ENCODE measurements at regions not wholly inside any gene's neighbourhood (a gene's known extent, or its start where the extent isn't known, plus 50 kb on each side); places are given as distances from the start of the nearest gene placed in this dataset.
A peak's percentile ranks its signal among the peaks of the same experiment; 100 is the strongest.

DNA sequence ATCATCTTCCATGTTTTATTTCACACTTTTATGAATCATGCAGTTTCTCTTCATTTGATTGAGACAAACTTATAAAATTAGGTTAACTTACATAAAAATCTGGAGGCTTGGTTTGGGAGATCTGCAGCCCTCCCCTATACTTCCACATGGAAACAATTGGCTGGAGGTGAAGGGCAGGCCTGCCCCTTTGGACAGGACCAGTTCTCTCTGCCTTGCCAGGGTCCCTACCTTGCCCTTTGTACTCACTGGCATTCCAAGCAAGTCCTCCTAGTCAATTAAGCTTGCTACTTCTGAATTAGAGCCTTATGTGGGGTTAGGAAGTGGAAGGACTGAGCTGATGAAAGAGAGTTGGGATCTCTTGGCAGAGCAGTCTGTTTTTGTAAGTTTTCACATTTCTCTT, 257.3 kb downstream of the GAS1 start:
- no peak overlapping the region for H3K27ac ChIP-seq (ENCODE audit: low read depth, low read length)
- no peak overlapping the region for H3K4me3 Mint-ChIP-seq
- H3K4me3 ChIP-seq (ENCODE audit: low read length), result no peak overlapping the region
- H3K9me3 ChIP-seq (ENCODE audit: control insufficient read depth in 2 of 3, low read length in 3 of 3), result no peaks in the 10 kb centered on the region
- H3K36me3 ChIP-seq (ENCODE audit: control insufficient read depth in 2 of 3, insufficient read depth in 3 of 3, low read length in 3 of 3), result no peaks in the 10 kb centered on the region
- no peaks in the 10 kb centered on the region for H3K27me3 ChIP-seq (ENCODE audit: control insufficient read depth in 2 of 2, insufficient read depth in 2 of 2, low read length in 2 of 2)
- intact Hi-C loops (cut with micrococcal nuclease), result no loop called here
- ChIA-PET POLR2A (no interaction called here), CTCF (no interaction called here)
- H3K4me1 ChIP-seq (ENCODE audit: control insufficient read depth in 2 of 2, insufficient read depth in 2 of 2, low read length in 2 of 2), result no peaks in the 10 kb centered on the region
- no peak overlapping the region for H3K27ac Mint-ChIP-seq
- DNase-seq (no peak), ATAC-seq (no peak)
- no peaks in the 10 kb centered on the region for H3K36me3 Mint-ChIP-seq
- peaks cover 3 to 32% (median 10%) of the 10 kb centered on the region in 5 donors for H3K27me3 Mint-ChIP-seq
- H3K4me1 Mint-ChIP-seq, result no peaks in the 10 kb centered on the region
- peaks cover 0 to 3% (median 0%) of the 10 kb centered on the region in 11 donors for H3K9me3 Mint-ChIP-seq

- Histone ChIP-seq H3K4me3 (ENCODE audit: low read length) (no peak overlapping the region), H3K9me3 (ENCODE audit: control insufficient read depth in 2 of 3, low read length in 3 of 3) (no peaks in the 10 kb centered on the region), H3K4me1 (ENCODE audit: control insufficient read depth in 2 of 2, insufficient read depth in 2 of 2, low read length in 2 of 2) (no peaks in the 10 kb centered on the region), H3K27ac (ENCODE audit: low read depth, low read length) (no peak overlapping the region), H3K27me3 (ENCODE audit: control insufficient read depth in 2 of 2, insufficient read depth in 2 of 2, low read length in 2 of 2) (no peaks in the 10 kb centered on the region), H3K36me3 (ENCODE audit: control insufficient read depth in 2 of 3, insufficient read depth in 3 of 3, low read length in 3 of 3) (no peaks in the 10 kb centered on the region)
- ChIA-PET CTCF (no interaction called here), POLR2A (no interaction called here)
- H3K36me3 Mint-ChIP-seq, result no peaks in the 10 kb centered on the region
- intact Hi-C loops (cut with micrococcal nuclease), result no loop called here
- no peak overlapping the region for H3K4me3 Mint-ChIP-seq
- no peak for DNase-seq
- H3K4me1 Mint-ChIP-seq, result no peaks in the 10 kb centered on the region
- no peak overlapping the region for H3K27ac Mint-ChIP-seq
- ATAC-seq, result no peak
- peaks cover 3 to 34% (median 5%) of the 10 kb centered on the region in 5 donors for H3K27me3 Mint-ChIP-seq
- peaks cover 0 to 3% (median 0%) of the 10 kb centered on the region in 11 donors for H3K9me3 Mint-ChIP-seq
These were observed 259.5 kb downstream of the GAS1 start for GRCh38 chr9:86687788-86688187.

- H3K4me3 ChIP-seq (ENCODE audit: low read length), result no peak overlapping the region
- H3K27ac Mint-ChIP-seq, result no peak overlapping the region
- H3K27me3 ChIP-seq (ENCODE audit: control insufficient read depth in 2 of 2, insufficient read depth in 2 of 2, low read length in 2 of 2), result no peaks in the 10 kb centered on the region
- H3K27ac ChIP-seq (ENCODE audit: low read depth, low read length), result no peak overlapping the region
- CTCF ChIA-PET, result no interaction called here
- no peaks in the 10 kb centered on the region for H3K9me3 ChIP-seq (ENCODE audit: control insufficient read depth in 2 of 3, low read length in 3 of 3)
- H3K36me3 ChIP-seq (ENCODE audit: control insufficient read depth in 2 of 3, insufficient read depth in 3 of 3, low read length in 3 of 3), result no peaks in the 10 kb centered on the region
- peaks cover 0 to 18% (median under 1%) of the 10 kb centered on the region in 5 donors for H3K27me3 Mint-ChIP-seq
- H3K4me1 ChIP-seq (ENCODE audit: control insufficient read depth in 2 of 2, insufficient read depth in 2 of 2, low read length in 2 of 2), result no peaks in the 10 kb centered on the region
- no peak overlapping the region for H3K4me3 Mint-ChIP-seq
- no peaks in the 10 kb centered on the region for H3K9me3 Mint-ChIP-seq
- DNase-seq, result no peak
- H3K36me3 Mint-ChIP-seq, result no peaks in the 10 kb centered on the region
- ATAC-seq, result no peak
- peaks cover 0 to 1% (median 0%) of the 10 kb centered on the region in 7 donors for H3K4me1 Mint-ChIP-seq
- intact Hi-C loops (cut with micrococcal nuclease), result no loop called here
- POLR2A ChIA-PET, result no interaction called here
These were observed 261.8 kb downstream of the GAS1 start for GRCh38 chr9:86685556-86685955.

- Mint-ChIP-seq H3K9me3 (no peaks in the 10 kb centered on the region), H3K27ac (no peak overlapping the region), H3K27me3 (peaks cover 0 to 18% (median 4%) of the 10 kb centered on the region in 5 donors), H3K36me3 (no peaks in the 10 kb centered on the region), H3K4me1 (peaks cover 0 to 1% (median 0%) of the 10 kb centered on the region in 7 donors), H3K4me3 (no peak overlapping the region)
- Histone ChIP-seq H3K27me3 (ENCODE audit: control insufficient read depth in 2 of 2, insufficient read depth in 2 of 2, low read length in 2 of 2) (no peaks in the 10 kb centered on the region), H3K9me3 (ENCODE audit: control insufficient read depth in 2 of 3, low read length in 3 of 3) (no peaks in the 10 kb centered on the region), H3K27ac (ENCODE audit: low read depth, low read length) (no peak overlapping the region), H3K36me3 (ENCODE audit: control insufficient read depth in 2 of 3, insufficient read depth in 3 of 3, low read length in 3 of 3) (no peaks in the 10 kb centered on the region), H3K4me1 (ENCODE audit: control insufficient read depth in 2 of 2, insufficient read depth in 2 of 2, low read length in 2 of 2) (no peaks in the 10 kb centered on the region), H3K4me3 (ENCODE audit: low read length) (no peak overlapping the region)
- no peak for ATAC-seq
- POLR2A ChIA-PET, result no interaction called here
- intact Hi-C loops (cut with micrococcal nuclease), result no loop called here
- CTCF ChIA-PET, result no interaction called here
- no peak for DNase-seq
These were observed 263.2 kb downstream of the GAS1 start for GRCh38 chr9:86684148-86684547.

DNA sequence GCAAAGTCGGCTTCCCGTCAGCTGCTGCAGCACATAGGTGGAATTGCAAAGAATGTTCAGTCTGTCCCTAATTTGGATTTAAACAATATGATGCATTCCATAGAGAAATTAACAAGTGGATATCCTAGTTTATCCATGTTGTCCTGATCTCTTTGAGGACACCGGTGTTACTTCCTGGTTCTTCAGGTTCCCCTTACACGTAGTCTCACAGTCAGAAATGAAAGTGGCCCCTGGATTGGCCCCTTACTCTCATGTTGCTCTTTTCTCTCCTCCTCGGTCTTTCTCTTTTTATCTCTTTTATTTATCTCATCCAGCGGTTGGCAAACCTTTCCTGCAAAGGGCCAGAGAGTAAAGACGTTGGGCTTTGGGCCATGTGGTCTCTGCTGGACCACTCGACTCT, 265.1 kb downstream of the GAS1 start:
- peak; percentile 24 for ATAC-seq
- no peaks in the 10 kb centered on the region for H3K9me3 ChIP-seq (ENCODE audit: control insufficient read depth in 2 of 3, low read length in 3 of 3)
- DNase-seq, result no peak
- H3K36me3 ChIP-seq (ENCODE audit: control insufficient read depth in 2 of 3, insufficient read depth in 3 of 3, low read length in 3 of 3), result no peaks in the 10 kb centered on the region
- Mint-ChIP-seq H3K27ac (peak overlapping the region in 5 of 9 donors; percentile 25 to 83 (median 39)), H3K36me3 (no peaks in the 10 kb centered on the region), H3K4me3 (peak overlapping the region; percentile 19 to 85 (median 72)), H3K9me3 (peaks cover 0 to 5% (median 0%) of the 10 kb centered on the region in 11 donors), H3K4me1 (peaks cover 0 to 3% (median 0%) of the 10 kb centered on the region in 7 donors), H3K27me3 (peaks cover 0 to 12% (median 10%) of the 10 kb centered on the region in 5 donors)
- ChIA-PET POLR2A (no interaction called here), CTCF (no interaction called here)
- H3K4me3 ChIP-seq (ENCODE audit: low read length), result peak overlapping the region; percentile 38
- intact Hi-C loops (cut with micrococcal nuclease), result no loop called here
- H3K4me1 ChIP-seq (ENCODE audit: control insufficient read depth in 2 of 2, insufficient read depth in 2 of 2, low read length in 2 of 2), result no peaks in the 10 kb centered on the region
- H3K27me3 ChIP-seq (ENCODE audit: control insufficient read depth in 2 of 2, insufficient read depth in 2 of 2, low read length in 2 of 2), result no peaks in the 10 kb centered on the region
- no peak overlapping the region for H3K27ac ChIP-seq (ENCODE audit: low read depth, low read length)

DNA sequence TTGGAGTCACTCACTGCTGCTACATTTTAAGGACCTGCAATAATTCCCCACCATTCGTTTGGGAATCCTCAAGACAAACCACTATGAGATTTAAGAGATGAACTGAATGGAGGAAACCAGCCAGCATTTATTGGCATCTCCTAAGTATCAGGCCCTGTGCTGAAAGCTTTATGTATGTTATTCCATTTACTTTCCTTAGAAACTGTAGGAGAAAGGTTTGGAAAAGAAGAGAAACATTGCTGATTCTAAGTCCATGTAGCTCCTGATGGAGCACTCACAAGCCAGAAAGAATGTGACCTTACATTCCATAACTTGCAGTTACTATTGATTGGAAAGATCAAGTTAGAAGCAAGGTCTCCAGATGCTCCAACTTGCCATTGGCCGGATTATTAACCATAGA, 267.4 kb downstream of the GAS1 start:
- ChIA-PET POLR2A (no interaction called here), CTCF (no interaction called here)
- Mint-ChIP-seq H3K9me3 (peaks cover 0 to 5% (median 0%) of the 10 kb centered on the region in 11 donors), H3K4me1 (peaks cover 0 to 3% (median 0%) of the 10 kb centered on the region in 7 donors), H3K27me3 (peaks cover 0 to 12% (median 6%) of the 10 kb centered on the region in 5 donors), H3K36me3 (no peaks in the 10 kb centered on the region), H3K27ac (no peak overlapping the region), H3K4me3 (no peak overlapping the region)
- Histone ChIP-seq H3K4me3 (ENCODE audit: low read length) (no peak overlapping the region), H3K27me3 (ENCODE audit: control insufficient read depth in 2 of 2, insufficient read depth in 2 of 2, low read length in 2 of 2) (no peaks in the 10 kb centered on the region), H3K9me3 (ENCODE audit: control insufficient read depth in 2 of 3, low read length in 3 of 3) (no peaks in the 10 kb centered on the region), H3K4me1 (ENCODE audit: control insufficient read depth in 2 of 2, insufficient read depth in 2 of 2, low read length in 2 of 2) (no peaks in the 10 kb centered on the region), H3K36me3 (ENCODE audit: control insufficient read depth in 2 of 3, insufficient read depth in 3 of 3, low read length in 3 of 3) (no peaks in the 10 kb centered on the region), H3K27ac (ENCODE audit: low read depth, low read length) (no peak overlapping the region)
- intact Hi-C loops (cut with micrococcal nuclease), result no loop called here
- DNase-seq, result no peak
- no peak for ATAC-seq

DNA sequence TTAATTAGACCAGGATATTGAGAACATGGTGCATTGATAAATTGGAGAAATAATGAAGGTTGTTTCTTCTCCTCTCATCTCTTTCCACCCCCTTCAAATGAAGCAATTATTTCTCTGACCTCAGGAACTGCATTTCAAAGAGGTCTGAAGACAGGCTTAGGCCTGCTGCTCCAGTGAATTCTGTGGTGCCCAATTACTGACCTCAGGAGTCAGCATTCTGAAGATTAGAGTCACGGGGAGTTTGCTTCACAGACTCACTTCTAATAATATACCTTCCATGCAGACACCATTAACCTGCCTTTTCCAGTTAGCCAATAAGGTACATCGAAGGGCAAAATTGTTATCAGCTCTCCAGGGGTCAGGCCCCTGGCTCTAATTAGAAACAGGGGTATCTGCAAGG, 270.9 kb downstream of the GAS1 start:
- POLR2A ChIA-PET, result no interaction called here
- CTCF ChIA-PET, result no interaction called here
- Mint-ChIP-seq H3K4me3 (no peak overlapping the region), H3K27ac (no peak overlapping the region), H3K27me3 (peaks cover 0 to 17% (median 0%) of the 10 kb centered on the region in 5 donors), H3K4me1 (peaks cover 0 to 1% (median 0%) of the 10 kb centered on the region in 7 donors), H3K36me3 (no peaks in the 10 kb centered on the region), H3K9me3 (peaks cover 0 to 7% (median 0%) of the 10 kb centered on the region in 11 donors)
- no peak for ATAC-seq
- H3K27ac ChIP-seq (ENCODE audit: low read depth, low read length), result no peak overlapping the region
- DNase-seq, result no peak
- no peaks in the 10 kb centered on the region for H3K27me3 ChIP-seq (ENCODE audit: control insufficient read depth in 2 of 2, insufficient read depth in 2 of 2, low read length in 2 of 2)
- H3K4me3 ChIP-seq (ENCODE audit: low read length), result no peak overlapping the region
- no peaks in the 10 kb centered on the region for H3K9me3 ChIP-seq (ENCODE audit: control insufficient read depth in 2 of 3, low read length in 3 of 3)
- H3K4me1 ChIP-seq (ENCODE audit: control insufficient read depth in 2 of 2, insufficient read depth in 2 of 2, low read length in 2 of 2), result no peaks in the 10 kb centered on the region
- intact Hi-C loops (cut with micrococcal nuclease), result no loop called here
- no peaks in the 10 kb centered on the region for H3K36me3 ChIP-seq (ENCODE audit: control insufficient read depth in 2 of 3, insufficient read depth in 3 of 3, low read length in 3 of 3)
